Effector memory CD4-positive, alpha-beta T cell (primary cell): ENCODE measurements at regions not wholly inside any gene's neighbourhood (a gene's known extent, or its start where the extent isn't known, plus 50 kb on each side); places are given as distances from the start of the nearest gene placed in this dataset.
"Not testable (repeated sequence)": the region's sequence is repeated elsewhere in the genome, so short reads cannot be mapped to it uniquely, and the experiment has no call there.

ENCODE experiments used
- DNase-seq, 3 donors: peaks; one replicate each; pipeline ENCODE4 v3.0.0-alpha.2; 2020
- H3K27ac ChIP-seq: 2 replicates; pipeline ENCODE4 v1.7.0; 2013; ENCODE audit warnings: mild to moderate bottlenecking, low read length, moderate library complexity; ENCODE audit not compliant: insufficient read depth, poor library complexity, severe bottlenecking
- H3K27me3 ChIP-seq: replicated peaks from 2 replicates; pipeline ENCODE4 v1.7.0; 2013; ENCODE audit warnings: mild to moderate bottlenecking, low read length; ENCODE audit not compliant: insufficient read depth, control insufficient read depth, poor library complexity, severe bottlenecking
- H3K36me3 ChIP-seq: 2 replicates; pipeline ENCODE4 v1.7.0; 2013; ENCODE audit warnings: mild to moderate bottlenecking, low read length, moderate library complexity; ENCODE audit not compliant: control insufficient read depth, insufficient read depth
- H3K4me1 ChIP-seq: 2 replicates; pipeline ENCODE4 v1.7.0; 2013; ENCODE audit warnings: low read length, mild to moderate bottlenecking; ENCODE audit not compliant: control insufficient read depth, insufficient read depth, poor library complexity, severe bottlenecking
- H3K4me3 ChIP-seq: 2 replicates; pipeline ENCODE4 v1.7.0; 2013; ENCODE audit warnings: low read length, low read depth, mild to moderate bottlenecking; ENCODE audit not compliant: insufficient read depth, poor library complexity, severe bottlenecking
- H3K9me3 ChIP-seq: 2 replicates; pipeline ENCODE4 v1.7.0; 2013; ENCODE audit warnings: mild to moderate bottlenecking, low read length, moderate library complexity; ENCODE audit not compliant: control insufficient read depth

DNA sequence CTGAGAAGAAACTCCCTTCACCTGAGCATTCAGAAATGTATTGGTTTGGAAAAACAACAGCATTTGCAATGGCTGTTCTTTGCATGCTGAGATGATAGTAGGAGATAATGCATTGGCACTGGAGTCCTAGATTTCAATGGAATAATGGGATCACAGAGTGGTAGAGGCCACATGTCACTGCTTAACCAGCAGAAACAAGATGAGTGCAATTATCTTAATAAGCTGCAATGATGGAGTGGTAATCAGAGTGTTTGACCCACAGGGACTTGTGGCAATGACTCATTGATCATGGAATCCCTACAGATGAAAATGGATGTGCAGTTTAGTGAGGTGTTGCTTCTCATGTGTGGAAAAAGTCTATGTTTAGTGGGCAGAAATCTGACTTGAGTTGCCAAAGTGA lies 218.8 kb upstream of the ZEB2 start:
- H3K36me3 ChIP-seq: no peaks in the 10 kb centered on the region
- no peak overlapping the region for H3K27ac ChIP-seq
- DNase-seq: no peak
- no peaks in the 10 kb centered on the region for H3K9me3 ChIP-seq
- no peaks in the 10 kb centered on the region for H3K27me3 ChIP-seq
- H3K4me3 ChIP-seq: no peak overlapping the region
- no peaks in the 10 kb centered on the region for H3K4me1 ChIP-seq

- Histone ChIP-seq H3K4me1 (no peaks in the 10 kb centered on the region), H3K27ac (no peak overlapping the region), H3K9me3 (no peaks in the 10 kb centered on the region), H3K27me3 (no peaks in the 10 kb centered on the region), H3K36me3 (no peaks in the 10 kb centered on the region), H3K4me3 (no peak overlapping the region)
- no peak for DNase-seq
These were observed 210.8 kb upstream of the ZEB2 start for GRCh38 chr2:144730711-144731110.

DNA sequence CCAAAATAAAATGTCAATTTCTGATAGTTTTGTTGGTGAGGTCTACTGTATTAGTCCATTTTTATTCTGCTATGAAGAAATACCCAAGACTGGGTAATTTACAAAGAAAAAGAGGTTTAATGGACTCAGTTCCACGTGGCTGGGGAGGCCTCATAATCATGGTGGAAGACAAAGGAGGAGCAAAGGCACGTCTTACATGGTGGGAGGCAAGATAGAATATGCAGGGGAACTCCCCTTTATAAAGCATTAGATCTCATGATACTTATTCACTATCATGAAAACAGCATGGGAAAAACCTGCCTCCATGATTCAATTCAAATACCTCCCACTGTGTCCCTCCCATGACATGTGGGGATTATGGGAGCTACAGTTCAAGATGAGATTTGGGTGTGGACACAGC lies 204.5 kb upstream of the ZEB2 start:
- not testable (repeated sequence) for H3K4me3 ChIP-seq, H3K27me3 ChIP-seq, H3K9me3 ChIP-seq, H3K27ac ChIP-seq, H3K36me3 ChIP-seq, H3K4me1 ChIP-seq, DNase-seq

GRCh38 chr2:144718376-144718775 lies 198.5 kb upstream of the ZEB2 start:
- Histone ChIP-seq H3K4me3 (no peak overlapping the region), H3K27ac (no peak overlapping the region), H3K4me1 (no peaks in the 10 kb centered on the region), H3K36me3 (no peaks in the 10 kb centered on the region), H3K27me3 (no peaks in the 10 kb centered on the region), H3K9me3 (no peaks in the 10 kb centered on the region)
- no peak for DNase-seq

GRCh38 chr2:144715992-144716391 lies 196.1 kb upstream of the ZEB2 start:
- Histone ChIP-seq H3K4me1 (no peaks in the 10 kb centered on the region), H3K4me3 (no peak overlapping the region), H3K27me3 (no peaks in the 10 kb centered on the region), H3K27ac (no peak overlapping the region), H3K9me3 (no peaks in the 10 kb centered on the region), H3K36me3 (no peaks in the 10 kb centered on the region)
- DNase-seq: no peak

GRCh38 chr2:144713410-144713809 lies 193.5 kb upstream of the ZEB2 start:
- no peak overlapping the region for H3K4me3 ChIP-seq
- H3K9me3 ChIP-seq: no peaks in the 10 kb centered on the region
- no peaks in the 10 kb centered on the region for H3K36me3 ChIP-seq
- no peaks in the 10 kb centered on the region for H3K4me1 ChIP-seq
- H3K27me3 ChIP-seq: no peaks in the 10 kb centered on the region
- H3K27ac ChIP-seq: no peak overlapping the region
- DNase-seq: no peak

- no peak for DNase-seq
- no peaks in the 10 kb centered on the region for H3K4me1 ChIP-seq
- H3K9me3 ChIP-seq: no peaks in the 10 kb centered on the region
- H3K27ac ChIP-seq: no peak overlapping the region
- no peaks in the 10 kb centered on the region for H3K27me3 ChIP-seq
- H3K4me3 ChIP-seq: no peak overlapping the region
- no peaks in the 10 kb centered on the region for H3K36me3 ChIP-seq
These were observed 192.6 kb upstream of the ZEB2 start for GRCh38 chr2:144712550-144712940.

- no peak for DNase-seq
- no peaks in the 10 kb centered on the region for H3K36me3 ChIP-seq
- H3K27ac ChIP-seq: no peak overlapping the region
- H3K9me3 ChIP-seq: no peaks in the 10 kb centered on the region
- no peaks in the 10 kb centered on the region for H3K4me1 ChIP-seq
- no peak overlapping the region for H3K4me3 ChIP-seq
- no peaks in the 10 kb centered on the region for H3K27me3 ChIP-seq
These were observed 192.0 kb upstream of the ZEB2 start for GRCh38 chr2:144711630-144712549.

GRCh38 chr2:144711084-144711483 lies 191.2 kb upstream of the ZEB2 start:
- Histone ChIP-seq H3K36me3 (no peaks in the 10 kb centered on the region), H3K9me3 (no peaks in the 10 kb centered on the region), H3K27me3 (no peaks in the 10 kb centered on the region), H3K4me1 (no peaks in the 10 kb centered on the region), H3K27ac (no peak overlapping the region), H3K4me3 (no peak overlapping the region)
- DNase-seq: no peak

DNA sequence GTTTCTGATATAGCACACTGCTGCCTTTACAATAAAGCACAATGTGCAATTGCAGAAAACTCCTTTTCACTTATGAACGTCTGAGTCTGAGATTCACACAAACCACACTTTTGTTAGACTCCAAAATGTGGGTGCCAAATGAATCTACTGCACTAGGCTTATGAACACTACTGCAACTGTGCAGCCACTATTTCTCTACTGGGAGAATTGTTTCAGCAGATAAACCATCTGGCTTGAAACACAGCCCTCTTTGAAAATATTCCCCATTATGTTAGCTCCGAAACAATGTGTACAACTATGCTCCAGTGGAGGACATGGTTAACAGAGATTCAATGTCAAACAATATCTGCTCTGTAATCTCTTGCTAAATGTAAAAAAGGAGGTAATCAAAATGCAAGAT lies 188.7 kb upstream of the ZEB2 start:
- Histone ChIP-seq H3K4me1 (no peaks in the 10 kb centered on the region), H3K27ac (no peak overlapping the region), H3K27me3 (no peaks in the 10 kb centered on the region), H3K36me3 (no peaks in the 10 kb centered on the region), H3K4me3 (no peak overlapping the region), H3K9me3 (no peaks in the 10 kb centered on the region)
- no peak for DNase-seq
